Keratinocyte (primary cell): ENCODE measurements at regions not wholly inside any gene's neighbourhood (a gene's known extent, or its start where the extent isn't known, plus 50 kb on each side); places are given as distances from the start of the nearest gene placed in this dataset.

Experiments
- DNase-seq: peaks from one replicate; pipeline ENCODE4 v3.0.0-alpha.2; 2011; ENCODE audit warnings: low read depth, missing footprints, low spot score
- FAIRE-seq: peaks from 2 replicates; lab custom pipeline; 2011; peaks lifted over from hg19 to GRCh38; lab: Jason Lieb, UNC
- H2AFZ ChIP-seq: 2 replicates; pipeline ENCODE4 v1.6.0; 2012; ENCODE audit warnings: low read length, control low read depth, inconsistent platforms; ENCODE audit not compliant: control insufficient read depth
- H3K27ac ChIP-seq: 2 replicates; pipeline ENCODE4 v1.5.1; 2011; ENCODE audit warnings: low read length; ENCODE audit not compliant: control insufficient read depth, insufficient read depth
- H3K27me3 ChIP-seq: 3 replicates; pipeline ENCODE4 v1.6.0; 2011; ENCODE audit warnings: low read length; ENCODE audit not compliant: control insufficient read depth, insufficient read depth; ENCODE audit errors: extremely low read depth
- H3K36me3 ChIP-seq, 2 experiments: 2 replicates in 1 of 2; 3 replicates in 1 of 2; pipeline ENCODE4 v1.5.1; 2011; ENCODE audit warnings: low read length in 2 of 2, mild to moderate bottlenecking in 1 of 2; ENCODE audit not compliant: control insufficient read depth in 2 of 2, insufficient read depth in 2 of 2; ENCODE audit errors: extremely low read depth in 1 of 2
- H3K4me1 ChIP-seq: 3 replicates; pipeline ENCODE4 v1.5.1; 2011; ENCODE audit warnings: low read length; ENCODE audit not compliant: control insufficient read depth, insufficient read depth; ENCODE audit errors: extremely low read depth
- H3K4me2 ChIP-seq: 3 replicates; pipeline ENCODE4 v1.6.0; 2011; ENCODE audit warnings: low read depth, low read length; ENCODE audit not compliant: control insufficient read depth, insufficient read depth; ENCODE audit errors: extremely low read depth
- H3K4me3 ChIP-seq, 3 experiments: fragments of 200-600 bp in 1 of 3; sonication (generic) in 1 of 3; 2 replicates in 2 of 3; 3 replicates in 1 of 3; pipeline ENCODE4 v1.5.1; 2011 to 2016; ENCODE audit warnings: low read length in 3 of 3, mild to moderate bottlenecking in 3 of 3, control low read depth in 2 of 3, inconsistent platforms in 1 of 3, low read depth in 1 of 3, mixed read lengths in 1 of 3, mixed run types in 1 of 3, moderate library complexity in 1 of 3; ENCODE audit not compliant: control insufficient read depth in 2 of 3, insufficient read depth in 2 of 3; ENCODE audit errors: extremely low read depth in 1 of 3
- H3K79me2 ChIP-seq: 2 replicates; pipeline ENCODE4 v1.6.0; 2012; ENCODE audit warnings: low read length; ENCODE audit not compliant: control insufficient read depth, insufficient read depth
- H3K9ac ChIP-seq: 3 replicates; pipeline ENCODE4 v1.6.0; 2011; ENCODE audit warnings: low read length; ENCODE audit not compliant: control insufficient read depth, insufficient read depth; ENCODE audit errors: extremely low read depth
- H3K9me1 ChIP-seq: 3 replicates; pipeline ENCODE4 v1.6.0; 2011; ENCODE audit warnings: low read length; ENCODE audit not compliant: control insufficient read depth, insufficient read depth; ENCODE audit errors: extremely low read depth
- H3K9me3 ChIP-seq: 2 replicates; pipeline ENCODE4 v1.5.1; 2012; ENCODE audit warnings: low read depth, low read length; ENCODE audit not compliant: control insufficient read depth
- H4K20me1 ChIP-seq: 3 replicates; pipeline ENCODE4 v1.6.0; 2011; ENCODE audit warnings: low read length; ENCODE audit not compliant: control insufficient read depth, insufficient read depth; ENCODE audit errors: extremely low read depth
- CTCF ChIP-seq, 3 experiments: IDR thresholded peaks in 1 of 3; conservative IDR thresholded peaks in 1 of 3; optimal IDR thresholded peaks in 1 of 3; 2 replicates in 2 of 3; 3 replicates in 1 of 3; pipeline versions ENCODE3 to v1.5.1; 2011; ENCODE audit warnings: low read length in 3 of 3, mild to moderate bottlenecking in 3 of 3, moderate library complexity in 2 of 3, control low read depth in 1 of 3, inconsistent platforms in 1 of 3; ENCODE audit not compliant: insufficient read depth in 2 of 3; ENCODE audit errors: extremely low read depth in 1 of 3
- EZH2 ChIP-seq: IDR thresholded peaks from one replicate; pipeline ENCODE4 v1.6.1; 2012; ENCODE audit warnings: inconsistent platforms, mild to moderate bottlenecking, low read length, moderate library complexity
- dilution Hi-C: fragments of 300-500 bp; cut with MboI; formaldehyde crosslinking; loops from one replicate; pipeline ENCODE4 v1.7.0; 2020; ENCODE audit warnings: low sequenced_read_pairs; ENCODE audit not compliant: extremely low pct_ligation_motif_present

DNA sequence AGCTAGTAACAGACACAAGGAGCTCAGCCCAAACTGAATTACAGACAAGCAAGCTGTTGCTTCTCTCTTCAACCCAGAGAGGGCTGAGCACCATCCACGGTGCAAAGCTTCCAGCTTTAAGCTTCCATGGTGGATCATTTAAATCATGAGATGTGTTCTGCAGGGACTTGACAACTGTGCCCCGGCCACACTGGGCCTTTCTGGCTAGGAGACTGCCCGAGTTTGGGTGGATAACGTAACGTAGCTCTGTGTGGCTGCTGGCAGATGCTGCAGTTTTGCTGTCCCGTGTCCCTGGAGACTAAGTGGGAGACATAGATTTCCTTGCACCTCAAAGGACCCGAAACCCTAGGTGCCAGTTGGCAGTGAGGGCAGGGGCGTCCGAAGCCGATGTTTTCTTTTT lies 234.0 kb downstream of the IRX2 start:
- no peak overlapping the region for H3K4me2 ChIP-seq
- H3K4me3 ChIP-seq: no peak overlapping the region
- H3K27me3 ChIP-seq: no peaks in the 10 kb centered on the region
- H4K20me1 ChIP-seq: no peaks in the 10 kb centered on the region
- no peak overlapping the region for H3K9ac ChIP-seq
- DNase-seq (no peak), FAIRE-seq (no peak)
- H3K4me1 ChIP-seq: no peaks in the 10 kb centered on the region
- TF ChIP-seq CTCF (optimal IDR thresholded peaks at IDR 0.05 in 1 of 3, IDR thresholded peaks at IDR 0.05 in 1 of 3, conservative IDR thresholded peaks at IDR 0.05 in 1 of 3; ENCODE audit: extremely low read depth in 1 of 3, insufficient read depth in 2 of 3, low read length in 3 of 3): no peak
- no peak for TF ChIP-seq EZH2
- no peak overlapping the region for H3K27ac ChIP-seq
- H2AFZ ChIP-seq: no peak overlapping the region
- no peaks in the 10 kb centered on the region for H3K36me3 ChIP-seq
- dilution Hi-C loops: no loop called here
- H3K9me3 ChIP-seq: no peaks in the 10 kb centered on the region
- no peaks in the 10 kb centered on the region for H3K9me1 ChIP-seq
- H3K79me2 ChIP-seq: no peaks in the 10 kb centered on the region

DNA sequence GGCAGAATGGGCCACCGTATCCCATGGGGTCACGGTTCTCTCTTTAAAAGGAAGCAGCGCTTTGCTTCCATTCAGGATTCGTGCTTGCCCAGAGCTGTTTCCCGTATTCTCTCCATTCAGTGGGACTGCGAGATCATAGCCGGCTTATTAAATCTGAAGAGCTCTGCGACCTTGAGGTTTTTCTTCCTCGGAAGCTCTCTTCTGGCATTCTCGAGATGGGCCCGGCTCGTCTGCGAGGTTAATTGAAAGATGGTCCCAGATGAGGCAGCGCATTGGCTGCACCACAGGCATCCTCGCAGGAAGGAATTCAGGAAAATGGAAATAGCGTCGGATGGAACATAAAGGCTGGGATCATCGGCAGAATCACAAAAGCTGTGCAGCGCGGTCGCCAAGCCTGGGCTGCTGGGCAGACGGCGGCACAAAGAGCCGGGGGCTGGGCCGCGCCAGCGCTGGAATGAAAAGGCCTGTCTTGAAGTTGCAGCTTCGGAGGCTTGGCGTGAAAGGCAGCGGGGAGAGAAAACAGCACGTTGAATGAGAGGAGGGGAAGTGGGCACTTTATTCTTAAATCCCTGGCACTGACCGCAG lies 236.2 kb downstream of the IRX2 start:
- DNase-seq (no peak), FAIRE-seq (no peak)
- Histone ChIP-seq H3K4me3 (no peak overlapping the region), H4K20me1 (no peaks in the 10 kb centered on the region), H3K36me3 (no peaks in the 10 kb centered on the region), H3K4me2 (no peak overlapping the region), H3K9ac (no peak overlapping the region), H3K9me1 (no peaks in the 10 kb centered on the region), H2AFZ (no peak overlapping the region), H3K4me1 (no peaks in the 10 kb centered on the region), H3K79me2 (no peaks in the 10 kb centered on the region), H3K27ac (no peak overlapping the region), H3K9me3 (peaks cover 2% of the 10 kb centered on the region), H3K27me3 (no peaks in the 10 kb centered on the region)
- dilution Hi-C loops: no loop called here
- TF ChIP-seq CTCF (optimal IDR thresholded peaks at IDR 0.05 in 1 of 3, IDR thresholded peaks at IDR 0.05 in 1 of 3, conservative IDR thresholded peaks at IDR 0.05 in 1 of 3; ENCODE audit: extremely low read depth in 1 of 3, insufficient read depth in 2 of 3, low read length in 3 of 3) (no peak), EZH2 (no peak)
